ENCODE measurements at regions not wholly inside any gene's neighbourhood (a gene's known extent, or its start where the extent isn't known, plus 50 kb on each side); places are given as distances from the start of the nearest gene placed in this dataset.

DNA sequence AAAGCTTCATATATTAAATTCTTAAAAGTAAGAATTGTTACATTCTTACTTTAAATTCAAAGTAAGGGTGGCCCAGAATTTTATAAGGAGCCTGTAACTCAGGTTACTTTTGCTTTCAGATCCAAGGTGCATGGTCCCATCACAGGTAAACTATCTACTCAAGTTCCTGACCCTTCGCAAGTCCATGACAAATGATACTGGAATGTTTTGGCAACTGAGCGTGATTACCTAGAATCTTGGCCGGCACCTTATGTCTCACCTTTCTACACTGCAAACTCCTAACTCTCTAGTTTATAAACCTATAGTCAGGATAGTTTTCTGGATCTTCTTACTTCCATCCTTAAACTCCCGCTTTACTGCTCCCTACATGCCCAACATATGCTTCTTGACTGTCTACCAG, 67.9 kb upstream of the HMGN3 start:
- TF ChIP-seq FOXP2 (optimal IDR thresholded peaks at IDR 0.05; ENCODE audit: borderline replicate concordance, extremely low read depth, extremely low read length, insufficient read depth) (no peak), POLR2AphosphoS5 (IDR thresholded peaks at IDR 0.05; ENCODE audit: low read depth, low read length) (no peak), SIN3A (IDR thresholded peaks at IDR 0.05; ENCODE audit: borderline replicate concordance, insufficient read depth, low read length) (no peak), TAF1 (IDR thresholded peaks at IDR 0.05; ENCODE audit: borderline replicate concordance, insufficient read depth, low read length) (no peak)
- TF ChIP-seq, protein P1, sequence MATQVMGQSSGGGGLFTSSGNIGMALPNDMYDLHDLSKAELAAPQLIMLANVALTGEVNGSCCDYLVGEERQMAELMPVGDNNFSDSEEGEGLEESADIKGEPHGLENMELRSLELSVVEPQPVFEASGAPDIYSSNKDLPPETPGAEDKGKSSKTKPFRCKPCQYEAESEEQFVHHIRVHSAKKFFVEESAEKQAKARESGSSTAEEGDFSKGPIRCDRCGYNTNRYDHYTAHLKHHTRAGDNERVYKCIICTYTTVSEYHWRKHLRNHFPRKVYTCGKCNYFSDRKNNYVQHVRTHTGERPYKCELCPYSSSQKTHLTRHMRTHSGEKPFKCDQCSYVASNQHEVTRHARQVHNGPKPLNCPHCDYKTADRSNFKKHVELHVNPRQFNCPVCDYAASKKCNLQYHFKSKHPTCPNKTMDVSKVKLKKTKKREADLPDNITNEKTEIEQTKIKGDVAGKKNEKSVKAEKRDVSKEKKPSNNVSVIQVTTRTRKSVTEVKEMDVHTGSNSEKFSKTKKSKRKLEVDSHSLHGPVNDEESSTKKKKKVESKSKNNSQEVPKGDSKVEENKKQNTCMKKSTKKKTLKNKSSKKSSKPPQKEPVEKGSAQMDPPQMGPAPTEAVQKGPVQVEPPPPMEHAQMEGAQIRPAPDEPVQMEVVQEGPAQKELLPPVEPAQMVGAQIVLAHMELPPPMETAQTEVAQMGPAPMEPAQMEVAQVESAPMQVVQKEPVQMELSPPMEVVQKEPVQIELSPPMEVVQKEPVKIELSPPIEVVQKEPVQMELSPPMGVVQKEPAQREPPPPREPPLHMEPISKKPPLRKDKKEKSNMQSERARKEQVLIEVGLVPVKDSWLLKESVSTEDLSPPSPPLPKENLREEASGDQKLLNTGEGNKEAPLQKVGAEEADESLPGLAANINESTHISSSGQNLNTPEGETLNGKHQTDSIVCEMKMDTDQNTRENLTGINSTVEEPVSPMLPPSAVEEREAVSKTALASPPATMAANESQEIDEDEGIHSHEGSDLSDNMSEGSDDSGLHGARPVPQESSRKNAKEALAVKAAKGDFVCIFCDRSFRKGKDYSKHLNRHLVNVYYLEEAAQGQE (IDR thresholded peaks at IDR 0.05; ENCODE audit: insufficient read depth in 1 of 2, low read depth in 2 of 2, low read length in 2 of 2): no peak

DNA sequence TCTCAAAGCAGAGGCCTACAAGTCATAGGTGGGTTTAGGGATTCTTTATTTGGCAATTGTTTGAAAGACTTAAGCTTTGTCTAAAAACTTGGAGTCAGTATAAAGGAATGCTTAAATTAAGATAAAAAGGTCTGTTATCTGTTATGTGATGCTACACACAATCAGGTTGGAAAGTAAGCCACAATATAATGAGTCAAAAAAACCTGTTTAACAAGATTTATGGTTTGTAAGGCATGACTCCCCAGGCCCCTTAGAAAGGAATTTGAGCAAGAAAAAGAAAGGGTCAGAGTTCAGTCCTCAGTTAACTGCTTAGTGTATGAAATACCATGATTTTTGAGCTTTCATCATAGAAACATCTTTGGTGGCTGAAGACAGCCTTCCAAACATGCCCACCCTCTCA, 66.8 kb upstream of the HMGN3 start:
- TF ChIP-seq TAF1 (IDR thresholded peaks at IDR 0.05; ENCODE audit: borderline replicate concordance, insufficient read depth, low read length) (no peak), POLR2AphosphoS5 (IDR thresholded peaks at IDR 0.05; ENCODE audit: low read depth, low read length) (no peak), SIN3A (IDR thresholded peaks at IDR 0.05; ENCODE audit: borderline replicate concordance, insufficient read depth, low read length) (no peak), FOXP2 (optimal IDR thresholded peaks at IDR 0.05; ENCODE audit: borderline replicate concordance, extremely low read depth, extremely low read length, insufficient read depth) (no peak)
- TF ChIP-seq, protein P1 (IDR thresholded peaks at IDR 0.05; ENCODE audit: insufficient read depth in 1 of 2, low read depth in 2 of 2, low read length in 2 of 2): no peak

DNA sequence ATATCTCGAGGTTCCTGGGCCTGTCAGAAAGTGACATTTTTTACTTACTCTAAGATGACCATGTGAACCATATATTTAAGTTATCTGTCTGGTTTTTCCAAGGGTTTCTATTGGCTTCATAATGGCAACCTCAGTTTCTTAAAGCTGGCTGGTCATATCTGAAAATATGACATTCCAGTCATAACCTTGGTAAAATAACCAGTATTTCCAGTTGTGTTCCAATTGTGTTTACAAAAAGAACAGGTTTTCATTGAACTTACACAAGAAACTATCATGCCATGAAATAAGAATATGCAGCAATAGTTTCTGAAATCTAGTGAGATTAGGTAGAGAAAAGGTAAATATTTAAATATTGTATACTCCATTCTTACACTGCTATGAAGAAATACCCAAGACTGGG, 61.7 kb upstream of the HMGN3 start:
- TF ChIP-seq FOXP2 (optimal IDR thresholded peaks at IDR 0.05; ENCODE audit: borderline replicate concordance, extremely low read depth, extremely low read length, insufficient read depth) (no peak), TAF1 (IDR thresholded peaks at IDR 0.05; ENCODE audit: borderline replicate concordance, insufficient read depth, low read length) (no peak), SIN3A (IDR thresholded peaks at IDR 0.05; ENCODE audit: borderline replicate concordance, insufficient read depth, low read length) (no peak), POLR2AphosphoS5 (IDR thresholded peaks at IDR 0.05; ENCODE audit: low read depth, low read length) (no peak)
- TF ChIP-seq, protein P1 (IDR thresholded peaks at IDR 0.05; ENCODE audit: insufficient read depth in 1 of 2, low read depth in 2 of 2, low read length in 2 of 2): no peak

All from PFSK-1 (cell line).